ENCODE measurements at regions not wholly inside any gene's neighbourhood (a gene's known extent, or its start where the extent isn't known, plus 50 kb on each side); places are given as distances from the start of the nearest gene placed in this dataset.

DNA sequence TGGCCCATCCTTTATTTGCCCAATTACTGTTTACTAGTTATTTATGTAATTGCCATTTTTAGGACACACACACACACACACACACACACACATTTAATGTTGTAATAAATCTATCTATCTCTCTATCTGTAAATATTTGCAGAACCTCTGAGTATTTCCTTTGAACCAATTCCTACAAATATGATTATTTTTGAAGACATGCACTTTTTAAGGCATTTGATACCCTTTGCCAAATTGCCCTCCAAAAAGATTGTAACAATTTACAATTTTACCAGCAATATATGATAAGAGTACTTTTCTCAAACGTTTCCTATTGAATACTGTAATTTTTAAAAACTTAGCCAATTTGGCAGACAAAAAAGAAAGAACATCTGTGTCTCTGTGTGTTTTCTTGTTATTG, 143.8 kb upstream of the FOXF1 start (continued):
- no peak for TF ChIP-seq GATAD2B (conservative IDR thresholded peaks at IDR 0.05; ENCODE audit: low read depth)

DNA sequence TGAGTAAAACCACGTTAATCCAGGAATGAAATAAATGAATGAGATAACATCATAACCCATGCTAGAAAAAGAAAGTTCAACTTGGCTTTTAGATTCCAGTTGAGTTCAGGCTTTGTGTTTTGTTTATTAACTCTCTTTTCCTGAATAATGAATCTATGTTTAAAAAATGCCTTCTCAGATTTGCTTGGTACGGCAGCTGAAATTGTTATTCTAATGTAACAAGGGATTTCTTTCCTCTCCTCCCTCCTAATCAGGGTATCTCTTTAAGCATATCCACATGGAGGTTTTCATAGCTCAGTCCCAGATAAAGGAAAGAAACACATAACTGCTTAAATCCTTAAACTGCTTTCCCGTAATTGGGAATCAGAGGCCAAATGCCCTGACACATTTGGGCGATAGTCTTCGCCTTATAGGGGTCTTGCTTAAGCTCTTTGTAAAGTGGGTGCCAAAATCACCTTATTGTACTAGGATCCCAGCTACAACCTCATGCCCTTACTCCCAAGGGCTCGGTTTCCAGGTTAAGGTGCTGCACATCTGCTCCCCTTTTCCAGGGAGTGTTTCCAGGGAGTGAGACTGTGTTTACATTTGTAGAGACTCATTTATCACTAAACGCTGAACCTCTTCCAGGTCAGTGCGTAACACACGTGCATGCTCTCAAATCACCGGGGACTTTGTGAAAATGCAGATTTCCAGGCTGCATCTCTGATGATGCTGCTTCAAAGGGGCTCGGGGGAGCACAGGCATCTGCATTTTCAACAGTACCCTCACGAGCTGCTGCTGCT, 142.8 kb upstream of the FOXF1 start:
- H3K9me3 ChIP-seq (replicated peaks; ENCODE audit: control insufficient read depth, insufficient read depth, low read length), result no peaks in the 10 kb centered on the region
- TF ChIP-seq LARP7 (IDR thresholded peaks at IDR 0.05) (no peak), MTA2 (IDR thresholded peaks at IDR 0.05; ENCODE audit: low read depth) (no peak), CEBPB (IDR thresholded peaks at IDR 0.05; ENCODE audit: borderline replicate concordance in 1 of 2, low read depth in 2 of 2, low read length in 2 of 2) (no peak), SMAD5 (IDR thresholded peaks at IDR 0.05; ENCODE audit: low read depth) (no peak), FOXM1 (IDR thresholded peaks at IDR 0.05; ENCODE audit: low read depth, low read length) (no peak), JUNB (IDR thresholded peaks at IDR 0.05) (no peak), NFIC (IDR thresholded peaks at IDR 0.05; ENCODE audit: low read depth, low read length) (no peak), RB1 (IDR thresholded peaks at IDR 0.05; ENCODE audit: borderline replicate concordance) (no peak)
- ChIA-PET CTCF (no interaction called here), SMC1A (ENCODE audit: uncharacterized antibody, unreplicated experiment) (interaction anchor here (0.9 kb wide), 1 partner anchor 8 kb away, joined by 3 read pairs; no protein-coding TSS in a partner anchor), POLR2A (no interaction called here), RAD21 (ENCODE audit: unreplicated experiment) (no interaction called here)
- FAIRE-seq, result no peak
- H3K27me3 ChIP-seq (replicated peaks in 1 of 2; ENCODE audit: control insufficient read depth in 2 of 2, insufficient read depth in 2 of 2, low read length in 1 of 2), result peaks cover 2 to 3% of the 10 kb centered on the region in 2 experiments; a peak in 2 of 4 replicates
- no peak for DNase-seq (ENCODE audit: low read depth, low spot score)
- no peak overlapping the region for H3K27ac ChIP-seq (ENCODE audit: control insufficient read depth, insufficient read depth)
- no TSS peak for BruUV-seq (replicated peaks)
- H3K79me2 ChIP-seq (ENCODE audit: control insufficient read depth, insufficient read depth, low read length), result no peaks in the 10 kb centered on the region
- ATAC-seq, result no peak
- H2AFZ ChIP-seq (ENCODE audit: control insufficient read depth, low read depth, low read length), result no peak overlapping the region
- H3K9ac ChIP-seq (ENCODE audit: control insufficient read depth, insufficient read depth, low read length), result no peak overlapping the region
- WGBS (ENCODE audit: insufficient coverage, insufficient replicate concordance, low lambda C conversion rate, missing lambda C conversion rate), result 11% methylated on average over 12 of the region's 12 CpGs
- no peaks in the 10 kb centered on the region for H3K4me1 ChIP-seq (ENCODE audit: control insufficient read depth, insufficient read depth, low read length)
- intact Hi-C loops (cut with micrococcal nuclease; ENCODE audit: unreplicated experiment), result no loop called here
- H3K4me2 ChIP-seq (ENCODE audit: control insufficient read depth, insufficient read depth), result no peak overlapping the region
- H4K20me1 ChIP-seq (ENCODE audit: control insufficient read depth, insufficient read depth), result no peaks in the 10 kb centered on the region
- in situ Hi-C loops (cut with MboI), result no loop called here
- no peaks in the 10 kb centered on the region for H3K36me3 ChIP-seq (ENCODE audit: control insufficient read depth in 2 of 2, insufficient read depth in 2 of 2, low read length in 1 of 2)
- no peak overlapping the region for H3K4me3 ChIP-seq

Measured in GM12878 (cell line).